Fibroblast of skin of back (primary cell): ENCODE measurements at regions not wholly inside any gene's neighbourhood (a gene's known extent, or its start where the extent isn't known, plus 50 kb on each side); places are given as distances from the start of the nearest gene placed in this dataset.

ENCODE experiments used
- DNase-seq: peaks from one replicate; pipeline ENCODE4 v3.0.0-alpha.2; 2013

DNA sequence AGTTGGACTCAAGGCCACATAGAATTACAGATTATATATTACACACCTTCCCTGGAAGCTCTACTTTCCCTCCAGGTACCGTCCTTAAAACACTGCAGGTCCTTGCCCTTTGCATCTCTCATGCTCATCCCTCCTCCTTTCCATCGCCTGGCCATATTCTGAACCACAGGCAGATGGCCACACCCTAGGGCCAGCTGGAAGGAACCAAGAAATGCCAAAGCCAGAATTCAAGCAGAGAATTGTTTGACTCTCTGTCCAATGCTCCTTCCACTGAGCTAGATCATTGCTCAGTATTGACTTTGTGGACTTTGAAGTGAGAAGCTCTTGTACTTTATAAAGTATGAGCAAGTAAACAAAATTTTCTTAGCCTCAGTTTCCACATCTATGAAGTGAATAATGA is 170.3 kb upstream of the SLC24A5 start:
- DNase-seq: no peak

DNA sequence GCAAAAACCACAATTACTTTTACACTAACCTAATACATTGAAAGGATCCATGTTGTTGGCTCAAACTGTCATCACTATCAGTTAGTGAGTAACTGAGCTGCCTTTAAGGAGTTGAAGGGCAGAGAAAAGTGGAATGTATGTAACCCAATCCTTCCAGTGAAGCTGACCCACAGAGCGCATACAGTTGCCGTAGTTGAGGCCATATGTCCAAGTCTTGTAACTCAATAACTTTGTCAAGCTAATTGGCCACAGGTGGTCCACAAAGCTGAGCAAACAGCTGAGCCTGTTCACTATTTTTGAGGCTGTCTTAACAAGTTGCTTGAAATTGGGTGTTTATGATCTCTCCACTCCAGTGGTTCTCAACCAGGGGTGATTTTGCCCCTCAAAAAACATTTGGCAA is 169.0 kb upstream of the SLC24A5 start:
- no peak for DNase-seq

- DNase-seq: no peak
Observed at GRCh38 chr15:47954196-47954595, 166.6 kb upstream of the SLC24A5 start.

DNA sequence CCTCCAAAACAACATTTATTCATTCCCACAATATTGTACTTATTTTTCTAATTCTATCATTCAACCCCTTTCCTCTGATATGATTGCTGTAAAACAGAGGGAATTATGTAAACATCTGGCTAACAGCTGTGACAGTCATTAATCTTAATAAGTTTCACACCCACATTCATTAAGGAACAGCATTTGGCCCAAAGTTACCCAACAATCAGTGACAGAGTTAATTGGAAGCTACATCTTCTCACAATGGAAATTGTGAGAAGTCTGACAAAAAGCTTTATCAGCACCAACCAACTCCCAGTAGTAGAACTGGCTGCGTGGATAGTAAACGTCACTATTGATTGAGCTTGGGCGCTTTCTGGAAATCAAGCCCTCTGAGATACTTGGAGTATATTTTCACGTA is 165.8 kb upstream of the SLC24A5 start:
- DNase-seq: no peak

GRCh38 chr15:47959617-47960413 is 161.0 kb upstream of the SLC24A5 start:
- DNase-seq: no peak

- DNase-seq: no peak
Observed at GRCh38 chr15:47961401-47962090, 159.2 kb upstream of the SLC24A5 start.

GRCh38 chr15:47963265-47963664 is 157.5 kb upstream of the SLC24A5 start:
- no peak for DNase-seq

DNA sequence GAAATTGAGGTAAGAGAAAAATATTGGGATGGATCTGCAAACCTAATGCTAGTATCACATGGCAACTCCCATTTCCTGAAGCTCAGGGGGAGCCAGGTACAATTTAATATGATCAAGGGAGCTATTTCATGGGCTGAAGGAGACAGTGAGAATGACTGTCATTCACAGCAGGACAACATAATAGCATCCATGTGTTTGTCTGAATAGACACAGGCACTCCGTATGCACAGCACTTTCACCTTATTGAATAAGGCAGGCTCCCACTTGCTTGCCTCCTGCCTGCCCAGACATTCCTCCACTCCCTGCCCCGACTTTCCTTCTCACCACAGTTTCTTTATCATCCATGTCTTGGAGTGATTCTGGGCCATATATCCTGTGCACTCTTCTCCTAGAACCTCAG is 156.6 kb upstream of the SLC24A5 start:
- no peak for DNase-seq

DNA sequence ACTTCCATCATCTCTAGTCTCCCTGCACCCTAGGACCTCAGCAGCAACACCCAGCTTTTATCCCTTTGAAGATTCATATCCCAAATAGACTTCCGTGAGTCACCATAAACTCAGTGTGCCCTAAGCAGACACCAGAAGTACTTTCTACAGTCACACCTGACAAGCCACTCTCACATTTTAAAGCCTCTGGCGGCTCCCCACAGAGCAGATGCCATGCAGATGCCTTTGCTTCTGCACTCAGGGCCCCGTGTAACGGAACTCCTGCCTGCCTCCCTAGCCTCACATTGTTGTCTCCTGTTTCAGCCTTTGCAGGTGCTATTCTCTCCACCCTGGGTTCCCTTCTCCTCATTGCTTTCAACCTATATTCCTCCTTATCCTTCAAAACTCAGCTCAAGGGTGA is 155.5 kb upstream of the SLC24A5 start:
- no peak for DNase-seq

DNA sequence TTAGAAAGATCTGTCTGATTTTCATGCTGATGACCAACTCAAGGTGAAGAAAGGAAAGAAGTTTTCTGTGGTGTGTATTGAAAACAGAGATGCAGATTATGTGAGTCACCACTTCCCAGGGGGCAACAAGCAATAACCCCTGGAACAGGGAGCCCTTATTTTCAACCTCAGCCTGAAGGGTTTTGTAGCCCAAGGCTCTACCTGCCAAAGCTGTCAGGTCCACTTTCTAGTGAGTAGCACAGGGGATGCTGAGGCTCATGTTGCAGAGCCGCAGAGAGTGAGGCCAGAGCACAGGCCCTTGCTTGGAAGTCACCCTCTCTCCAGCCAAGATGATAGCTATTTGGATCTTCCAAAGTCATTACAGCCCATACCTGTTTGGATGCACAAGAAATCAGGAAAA is 152.2 kb upstream of the SLC24A5 start:
- DNase-seq: no peak

DNA sequence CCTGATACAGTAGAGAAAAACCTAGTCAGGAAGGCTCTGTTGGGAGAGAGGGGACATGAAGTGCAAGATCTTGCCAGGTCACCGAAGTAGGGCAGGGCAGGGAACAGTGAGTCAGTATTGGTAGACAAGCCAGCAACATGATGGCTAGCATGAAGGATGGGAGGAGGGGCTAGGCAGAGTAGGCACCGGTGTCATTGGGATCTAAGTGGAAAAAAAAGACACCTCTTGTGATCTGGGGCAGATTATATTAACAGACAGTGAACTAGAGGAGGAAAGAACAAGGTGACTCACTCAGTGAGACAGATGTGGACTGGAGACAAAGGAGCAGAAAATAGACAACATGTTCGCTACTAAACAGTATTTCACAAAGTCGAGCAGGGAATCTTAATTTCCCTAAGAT is 149.2 kb upstream of the SLC24A5 start:
- no peak for DNase-seq

DNA sequence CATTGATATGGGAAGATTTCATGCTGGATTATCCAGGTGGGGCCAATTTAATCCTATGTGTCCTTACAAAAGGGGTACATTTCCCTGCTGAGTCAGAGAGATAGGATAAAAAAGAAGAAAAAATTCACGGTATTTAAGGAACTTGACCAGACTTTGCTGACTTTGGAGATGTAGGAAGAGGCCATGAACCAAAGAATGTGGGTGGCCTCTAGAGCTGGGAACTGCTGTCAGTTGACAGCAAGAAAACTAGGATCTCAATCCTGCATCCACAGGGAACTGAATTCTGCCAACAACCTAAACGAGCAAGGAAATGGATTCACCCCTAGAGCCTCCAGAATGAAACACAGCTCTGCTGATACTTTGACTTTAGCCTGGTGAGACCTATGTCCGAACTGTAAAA is 148.1 kb upstream of the SLC24A5 start:
- peak; percentile 35 for DNase-seq

DNA sequence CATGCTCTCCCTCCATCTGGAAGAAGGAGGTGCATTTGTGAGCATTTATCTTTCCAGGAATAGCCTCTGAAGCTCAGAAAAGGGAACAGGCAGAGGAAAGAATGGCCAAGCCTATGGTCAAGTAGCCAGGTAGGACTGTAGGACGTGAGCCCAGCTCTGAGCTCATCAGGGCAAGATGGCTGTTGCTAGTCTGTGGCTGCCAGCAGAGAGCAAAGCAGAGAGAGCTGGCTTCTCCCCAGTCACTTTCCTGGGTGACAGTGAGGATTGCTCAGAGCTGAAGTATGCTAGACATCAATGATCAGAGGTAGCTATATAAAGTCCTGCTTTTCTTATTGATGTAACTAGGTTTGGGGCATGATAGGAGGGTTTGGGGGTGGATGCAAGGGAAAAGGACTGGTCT is 146.1 kb upstream of the SLC24A5 start:
- DNase-seq: no peak

DNA sequence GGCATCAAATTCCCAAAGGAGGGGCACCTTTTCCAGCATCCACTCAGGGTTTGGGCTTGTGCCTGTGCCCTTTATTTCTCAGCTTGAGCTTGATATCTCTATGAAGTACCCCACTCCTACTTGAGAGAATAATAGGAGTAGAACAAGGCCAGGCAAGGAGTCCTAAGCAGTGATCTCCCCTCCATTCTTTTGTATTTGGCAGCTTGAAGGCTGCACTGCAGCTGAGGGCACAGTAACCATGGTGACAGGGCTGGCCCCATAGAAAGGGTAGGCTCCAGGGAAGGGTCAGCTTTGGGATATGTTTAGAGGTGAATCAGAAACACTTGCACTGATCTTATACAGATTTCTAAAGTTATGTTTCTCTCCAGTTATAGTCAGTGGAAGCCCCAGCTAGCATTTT is 145.4 kb upstream of the SLC24A5 start:
- no peak for DNase-seq

DNA sequence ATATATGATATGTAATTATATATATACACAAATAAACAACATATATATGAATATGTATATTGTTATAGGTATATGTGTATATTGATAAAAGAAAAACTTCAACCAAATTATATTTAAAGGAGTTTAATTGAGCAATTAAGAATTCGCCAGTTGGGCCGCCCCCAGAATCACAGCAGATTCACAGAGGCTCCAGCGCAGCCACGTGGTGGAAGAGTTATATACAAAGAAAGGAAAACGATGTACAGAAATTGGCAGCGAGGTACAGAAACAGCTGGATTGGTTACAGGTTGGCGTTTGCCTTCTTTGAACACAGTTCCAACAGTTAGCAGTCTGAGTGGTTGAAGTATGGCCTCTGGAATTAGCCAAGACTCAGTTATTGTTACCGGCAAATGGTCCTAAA is 137.3 kb upstream of the SLC24A5 start:
- no peak for DNase-seq

GRCh38 chr15:47985568-47985967 is 135.2 kb upstream of the SLC24A5 start:
- no peak for DNase-seq

DNA sequence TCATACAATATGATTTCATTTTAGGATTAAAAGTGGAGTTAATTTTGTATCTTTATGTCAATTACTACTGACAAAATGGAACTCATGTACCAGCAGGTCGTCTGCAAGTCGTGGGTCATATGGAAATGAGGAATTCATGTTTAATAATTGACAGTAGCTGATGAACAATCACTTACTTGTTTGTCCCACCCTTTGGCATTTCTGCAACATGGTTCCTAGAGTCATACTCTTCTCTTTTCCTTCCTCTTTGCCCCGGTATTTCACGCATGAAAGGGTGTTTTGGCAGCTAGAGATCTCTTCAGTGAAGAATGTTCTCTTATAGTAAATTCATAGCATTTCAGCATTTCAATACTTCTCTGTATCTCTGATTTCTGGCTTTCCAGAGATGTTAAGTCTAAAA is 133.3 kb upstream of the SLC24A5 start:
- no peak for DNase-seq

DNA sequence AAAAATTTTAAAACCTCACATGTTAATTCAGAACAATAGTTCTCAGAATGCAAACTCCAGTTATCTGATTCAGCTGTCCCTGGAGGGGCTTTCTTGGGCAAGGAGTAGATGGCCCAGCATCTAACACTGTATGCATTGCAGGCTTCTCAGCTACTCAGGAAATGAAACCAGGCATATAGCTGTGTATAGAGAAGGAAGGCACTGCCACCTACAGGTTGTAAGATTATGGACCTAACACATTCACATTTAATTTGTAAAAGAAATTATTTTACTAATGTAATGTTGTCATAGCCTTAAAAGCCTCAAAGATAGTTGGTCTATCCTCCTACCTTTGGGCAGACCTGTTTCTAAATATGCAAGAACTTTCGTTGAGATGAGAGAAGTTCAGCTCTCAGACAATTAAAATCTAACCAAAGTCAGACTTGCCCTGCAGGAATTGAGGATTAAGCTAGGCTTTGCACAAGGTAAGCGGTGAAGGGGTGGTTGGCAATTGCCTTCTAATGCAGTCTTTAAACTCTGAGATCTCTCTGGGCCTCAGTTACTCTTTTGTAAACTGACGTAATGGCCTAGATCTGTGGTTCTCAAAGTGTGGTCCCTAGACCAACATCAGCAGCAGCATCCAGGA is 132.8 kb upstream of the SLC24A5 start:
- peak; percentile 62 for DNase-seq

GRCh38 chr15:47988564-47988963 is 132.2 kb upstream of the SLC24A5 start:
- no peak for DNase-seq

- DNase-seq: no peak
Observed at GRCh38 chr15:47990821-47991220, 130.0 kb upstream of the SLC24A5 start.

GRCh38 chr15:47991357-47991756 is 129.4 kb upstream of the SLC24A5 start:
- DNase-seq: peak; percentile 14

DNA sequence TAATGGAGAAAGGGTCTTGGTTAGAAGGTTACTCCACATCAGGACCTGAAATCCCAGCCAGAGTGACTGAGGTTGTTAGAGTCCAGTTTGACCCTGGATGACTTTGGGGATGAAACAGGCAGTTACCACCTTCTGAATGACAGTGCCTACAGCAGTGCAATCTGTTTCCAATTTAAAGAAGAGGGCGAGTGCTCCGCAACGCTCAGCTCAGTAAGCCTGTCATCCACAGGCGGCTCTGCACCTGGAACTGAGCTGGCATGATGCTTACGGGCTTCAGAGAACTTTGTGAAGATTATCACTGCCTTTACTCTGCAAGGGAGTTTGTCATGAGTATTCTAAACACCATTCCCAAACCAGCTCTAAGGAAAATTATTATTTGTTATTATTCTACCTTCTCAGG is 127.7 kb upstream of the SLC24A5 start:
- no peak for DNase-seq

- DNase-seq: no peak
Observed at GRCh38 chr15:47997195-47998080, 123.4 kb upstream of the SLC24A5 start.
